BJ (cell line): ENCODE measurements at regions not wholly inside any gene's neighbourhood (a gene's known extent, or its start where the extent isn't known, plus 50 kb on each side); places are given as distances from the start of the nearest gene placed in this dataset.

Experiments
- CTCF ChIA-PET: fragments of 350-600 bp; formaldehyde crosslinking; extraction: SDS; loops from one replicate; lab custom pipeline; 2021; ENCODE audit warnings: antibody characterized with exemption, inconsistent platforms; lab: Yijun Ruan, JAX
- POLR2A ChIA-PET: fragments of 300-600 bp; sonication (Branson Sonifier 250); formaldehyde crosslinking; extraction: SDS; loops from one replicate; lab custom pipeline; 2021; ENCODE audit warnings: antibody characterized with exemption; lab: Charles Lee
- DNase-seq: peaks from one replicate; pipeline ENCODE4 v3.0.0-alpha.2; 2011; ENCODE audit warnings: low read depth
- H3K27me3 ChIP-seq: 2 replicates; pipeline ENCODE4 v1.6.0; 2011; ENCODE audit warnings: low read length; ENCODE audit not compliant: control insufficient read depth, insufficient read depth
- H3K36me3 ChIP-seq: 2 replicates; pipeline ENCODE4 v1.5.1; 2011; ENCODE audit warnings: low read length; ENCODE audit not compliant: control insufficient read depth, insufficient read depth
- H3K4me3 ChIP-seq: 2 replicates; pipeline ENCODE4 v1.5.1; 2011; ENCODE audit warnings: low read depth, mild to moderate bottlenecking, control low read depth, low read length
- CTCF ChIP-seq: IDR thresholded peaks from 2 replicates; pipeline ENCODE4 v1.5.1; 2011; ENCODE audit warnings: low read depth, mild to moderate bottlenecking, control low read depth, inconsistent platforms, low read length, moderate library complexity; ENCODE audit not compliant: insufficient read depth

- CTCF ChIA-PET, result no interaction called here
- no peak overlapping the region for H3K4me3 ChIP-seq
- POLR2A ChIA-PET, result no interaction called here
- no peak for TF ChIP-seq CTCF
- no peaks in the 10 kb centered on the region for H3K36me3 ChIP-seq
- DNase-seq, result no peak
- H3K27me3 ChIP-seq, result no peaks in the 10 kb centered on the region
Observed at GRCh38 chr6:141701732-141702131, 431.0 kb upstream of the GJE1 start.

GRCh38 chr6:141700819-141701218 lies 431.9 kb upstream of the GJE1 start:
- Histone ChIP-seq H3K4me3 (no peak overlapping the region), H3K27me3 (no peaks in the 10 kb centered on the region), H3K36me3 (no peaks in the 10 kb centered on the region)
- DNase-seq, result no peak
- ChIA-PET POLR2A (interaction anchor here (0.7 kb wide), 1 partner anchor 58 kb away, joined by 3 read pairs; no protein-coding TSS in a partner anchor), CTCF (no interaction called here)
- TF ChIP-seq CTCF, result no peak

GRCh38 chr6:141688916-141689315 lies 443.8 kb upstream of the GJE1 start:
- ChIA-PET CTCF (no interaction called here), POLR2A (no interaction called here)
- Histone ChIP-seq H3K36me3 (no peaks in the 10 kb centered on the region), H3K4me3 (no peak overlapping the region), H3K27me3 (no peaks in the 10 kb centered on the region)
- DNase-seq, result no peak
- no peak for TF ChIP-seq CTCF

- POLR2A ChIA-PET, result interaction anchor here (0.5 kb wide), 1 partner anchor 524 kb away, joined by 3 read pairs; no protein-coding TSS in a partner anchor
Observed at GRCh38 chr6:141685416-141685815, 447.3 kb upstream of the GJE1 start.

GRCh38 chr6:141682391-141682790 lies 450.3 kb upstream of the GJE1 start:
- ChIA-PET CTCF (interaction anchor here (0.6 kb wide), 1 partner anchor 1926 kb away, joined by 3 read pairs; no protein-coding TSS in a partner anchor), POLR2A (no interaction called here)
- DNase-seq, result no peak
- H3K27me3 ChIP-seq, result no peaks in the 10 kb centered on the region
- H3K4me3 ChIP-seq, result no peak overlapping the region
- no peak for TF ChIP-seq CTCF
- H3K36me3 ChIP-seq, result no peaks in the 10 kb centered on the region

More at GRCh38 chr6:141685416-141685815, 447.3 kb upstream of the GJE1 start:
- no peak for DNase-seq
- CTCF ChIA-PET, result interaction anchor here (1.2 kb wide), 1 partner anchor 14 kb away, joined by 3 read pairs; no protein-coding TSS in a partner anchor
- Histone ChIP-seq H3K4me3 (no peak overlapping the region), H3K27me3 (no peaks in the 10 kb centered on the region), H3K36me3 (no peaks in the 10 kb centered on the region)
- no peak for TF ChIP-seq CTCF
